Frontal cortex (tissue), 3 donors: ENCODE measurements at regions not wholly inside any gene's neighbourhood (a gene's known extent, or its start where the extent isn't known, plus 50 kb on each side); places are given as distances from the start of the nearest gene placed in this dataset.
"Not testable (repeated sequence)": the region's sequence is repeated elsewhere in the genome, so short reads cannot be mapped to it uniquely, and the experiment has no call there.

Experiments
- DNase-seq, 2 donors: peaks; one replicate each; pipeline ENCODE4 v3.0.0; 2012; ENCODE audit warnings: low spot score in 2 of 2
- FAIRE-seq: peaks from 2 replicates; lab custom pipeline; 2012; peaks lifted over from hg19 to GRCh38; lab: Jason Lieb, UNC
- donor health status: control.
- donor health status: control.
- donor health status: control.

DNA sequence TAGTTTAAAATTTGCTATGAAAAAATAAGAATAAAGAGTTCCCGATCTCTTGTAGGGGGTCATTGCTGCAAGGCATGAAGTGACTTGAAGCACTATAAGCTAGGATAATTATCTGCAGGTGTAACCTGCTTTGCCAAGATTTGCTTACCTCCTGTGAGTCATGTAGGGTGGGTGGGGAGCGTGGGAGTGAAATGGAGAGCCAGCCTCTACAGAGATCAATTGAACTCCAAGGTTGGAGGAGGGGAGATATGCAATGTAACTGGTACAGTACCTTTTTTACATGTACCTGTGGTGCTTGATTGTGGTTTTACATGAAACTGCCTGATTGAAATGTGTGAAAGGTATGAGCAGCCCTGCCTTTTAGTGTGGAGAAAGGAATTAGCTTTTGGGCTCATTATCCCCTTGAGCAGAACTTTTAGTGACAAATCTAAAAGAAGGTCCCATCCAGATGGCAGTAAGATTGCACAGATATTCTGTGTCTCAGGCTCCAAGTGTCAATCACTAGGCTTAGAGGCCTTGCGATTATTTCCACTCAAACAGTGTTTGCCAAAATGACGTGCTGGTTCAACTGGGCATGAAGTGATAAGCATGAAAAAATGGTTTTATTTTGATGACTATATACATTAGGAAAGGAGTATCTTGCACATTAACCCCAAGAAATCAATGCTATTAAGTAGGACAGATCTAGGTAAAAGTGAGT, 138.6 kb upstream of the GRB10 start:
- no peak for DNase-seq
- FAIRE-seq = no peak

- DNase-seq (no peak), FAIRE-seq (no peak)
These were observed 137.4 kb upstream of the GRB10 start for GRCh38 chr7:50920031-50920635.

- DNase-seq = no peak
- FAIRE-seq = no peak
These were observed 132.9 kb upstream of the GRB10 start for GRCh38 chr7:50915621-50916020.

DNA sequence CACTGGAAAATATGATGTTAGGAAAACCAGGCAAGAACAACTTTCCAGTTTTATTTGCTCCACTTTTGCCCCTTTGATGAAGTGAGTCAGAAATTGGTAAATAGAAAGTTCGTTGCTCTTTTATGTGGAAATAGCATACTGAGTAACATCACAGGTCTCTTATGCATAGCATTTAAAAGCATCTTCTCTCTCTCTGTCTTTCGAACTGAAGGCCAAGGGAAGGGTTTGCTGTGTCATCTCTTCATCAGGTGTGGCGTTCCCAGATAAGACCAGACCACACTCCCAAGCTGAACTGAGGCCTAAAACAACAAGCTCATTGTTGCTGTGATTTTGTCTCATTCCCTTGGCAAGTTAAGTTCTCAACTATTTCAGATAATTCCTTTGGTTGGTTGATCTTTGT, 131.8 kb upstream of the GRB10 start:
- FAIRE-seq = no peak

GRCh38 chr7:50908628-50909290, 126.1 kb upstream of the GRB10 start:
- FAIRE-seq = no peak

More for the DNA sequence above, 131.8 kb upstream of the GRB10 start:
- no peak for DNase-seq

DNA sequence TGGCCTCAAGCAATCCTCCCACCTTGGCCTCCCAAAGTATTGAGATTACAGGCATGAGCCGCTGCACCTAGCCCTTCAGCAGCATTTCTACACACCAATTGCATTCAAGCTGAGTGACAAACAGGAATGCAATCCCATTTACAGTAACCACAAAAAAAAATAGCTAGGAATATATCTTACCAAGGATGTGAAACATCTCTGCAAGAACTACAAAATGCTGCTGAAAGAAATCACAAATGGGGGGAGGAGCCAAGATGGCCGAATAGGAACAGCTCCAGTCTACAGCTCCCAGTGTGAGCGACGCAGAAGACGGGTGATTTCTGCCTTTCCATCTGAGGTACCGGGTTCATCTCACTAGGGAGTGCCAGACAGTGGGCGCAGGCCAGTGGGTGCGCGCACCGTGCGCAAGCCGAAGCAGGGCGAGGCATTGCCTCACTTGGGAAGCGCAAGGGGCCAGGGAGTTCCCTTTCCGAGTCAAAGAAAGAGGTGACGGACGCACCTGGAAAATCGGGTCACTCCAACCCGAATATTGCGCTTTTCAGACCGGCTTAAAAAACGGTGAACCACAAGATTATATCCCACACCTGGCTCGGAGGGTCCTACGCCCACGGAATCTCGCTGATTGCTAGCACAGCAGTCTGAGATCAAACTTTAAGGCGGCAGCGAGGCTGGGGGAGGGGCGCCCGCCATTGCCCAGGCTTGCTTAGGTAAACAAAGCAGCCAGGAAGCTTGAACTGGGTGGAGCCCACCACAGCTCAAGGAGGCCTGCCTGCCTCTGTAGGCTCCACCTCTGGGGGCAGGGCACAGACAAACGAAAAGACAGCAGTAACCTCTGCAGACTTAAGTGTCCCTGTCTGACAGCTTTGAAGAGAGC, 116.1 kb upstream of the GRB10 start:
- FAIRE-seq, DNase-seq: not testable (repeated sequence)

More at GRCh38 chr7:50908628-50909290, 126.1 kb upstream of the GRB10 start:
- no peak for DNase-seq

- DNase-seq, FAIRE-seq: not testable (repeated sequence)
These were observed 104.4 kb upstream of the GRB10 start for GRCh38 chr7:50887061-50887460.

- DNase-seq (no peak), FAIRE-seq (no peak)
These were observed 89.7 kb upstream of the GRB10 start for GRCh38 chr7:50872437-50872836.

GRCh38 chr7:50869108-50869725, 86.5 kb upstream of the GRB10 start:
- peak; percentile 10 to 16 for DNase-seq
- FAIRE-seq = no peak

- DNase-seq (no peak), FAIRE-seq (no peak)
These were observed 85.9 kb upstream of the GRB10 start for GRCh38 chr7:50868426-50869100.

DNA sequence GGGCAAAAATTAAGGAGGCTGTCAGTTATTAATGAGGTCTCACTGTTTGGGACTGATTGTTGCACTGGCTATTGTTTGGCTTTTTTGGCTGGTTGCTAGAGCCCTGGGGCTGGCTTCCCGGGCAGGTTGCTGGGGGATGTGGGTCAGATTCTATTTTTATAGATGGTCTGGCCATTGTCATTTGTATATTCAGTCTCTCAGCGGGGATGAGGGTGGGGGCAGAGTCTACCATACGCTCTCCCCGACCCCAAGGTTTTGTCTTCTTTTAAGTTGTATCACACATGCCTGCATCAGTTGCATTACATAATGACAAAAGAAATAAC, 84.3 kb upstream of the GRB10 start:
- DNase-seq (no peak), FAIRE-seq (no peak)

DNA sequence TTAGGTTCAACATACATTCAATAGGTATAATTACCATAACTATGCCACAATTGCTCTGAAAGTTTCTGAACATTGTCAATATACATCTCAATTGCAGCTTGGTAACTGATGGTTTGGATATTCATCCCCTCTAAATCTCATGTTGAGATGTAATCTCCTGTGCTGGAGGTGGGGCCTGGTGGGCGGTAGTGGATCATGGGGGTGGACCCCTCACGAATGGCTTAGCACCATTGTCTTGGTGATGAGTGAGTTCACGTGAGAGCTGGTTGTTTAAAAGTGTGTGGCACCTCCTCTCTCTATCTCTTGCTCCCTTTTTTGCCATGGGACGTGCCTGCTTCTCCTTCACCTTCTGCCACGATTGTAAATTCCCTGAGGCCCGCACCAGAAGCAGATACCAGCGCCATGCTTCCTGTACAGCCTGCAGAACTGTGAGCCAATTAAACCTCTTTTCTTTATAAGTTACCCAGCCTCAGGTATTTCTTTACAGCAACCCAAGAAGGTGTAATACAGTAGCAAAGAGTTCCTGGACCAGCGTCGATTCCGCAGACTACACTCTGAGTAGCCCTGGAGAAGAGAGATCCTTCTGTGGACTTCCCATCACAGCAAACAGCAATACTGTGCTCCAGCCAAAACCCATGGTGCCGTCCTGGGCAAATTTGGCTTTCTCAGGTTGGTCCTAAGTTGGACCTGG, 83.8 kb upstream of the GRB10 start:
- no peak for DNase-seq
- no peak for FAIRE-seq

DNA sequence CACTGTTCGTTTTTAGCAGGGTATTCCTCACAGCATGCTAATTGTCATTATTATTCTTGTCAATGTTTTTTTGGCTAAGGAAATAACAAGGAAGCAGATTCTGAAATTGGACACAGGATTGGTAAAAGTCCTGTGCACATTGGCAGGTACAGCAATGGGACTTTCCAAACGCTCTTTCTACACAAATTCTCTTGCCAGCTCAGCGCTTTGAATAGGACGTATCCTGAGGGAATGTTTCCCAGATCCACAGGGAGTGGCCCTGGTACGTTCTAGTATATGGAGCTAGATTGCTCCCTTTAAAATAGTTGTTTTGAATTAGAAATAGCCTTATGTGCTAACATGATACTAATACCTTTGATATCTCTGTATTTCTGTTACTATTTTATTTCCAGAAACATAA, 82.8 kb upstream of the GRB10 start:
- FAIRE-seq (no peak), DNase-seq (no peak)

GRCh38 chr7:50864694-50865093, 82.0 kb upstream of the GRB10 start:
- no peak for DNase-seq
- FAIRE-seq = no peak

GRCh38 chr7:50863053-50863452, 80.4 kb upstream of the GRB10 start:
- FAIRE-seq (no peak), DNase-seq (no peak)

DNA sequence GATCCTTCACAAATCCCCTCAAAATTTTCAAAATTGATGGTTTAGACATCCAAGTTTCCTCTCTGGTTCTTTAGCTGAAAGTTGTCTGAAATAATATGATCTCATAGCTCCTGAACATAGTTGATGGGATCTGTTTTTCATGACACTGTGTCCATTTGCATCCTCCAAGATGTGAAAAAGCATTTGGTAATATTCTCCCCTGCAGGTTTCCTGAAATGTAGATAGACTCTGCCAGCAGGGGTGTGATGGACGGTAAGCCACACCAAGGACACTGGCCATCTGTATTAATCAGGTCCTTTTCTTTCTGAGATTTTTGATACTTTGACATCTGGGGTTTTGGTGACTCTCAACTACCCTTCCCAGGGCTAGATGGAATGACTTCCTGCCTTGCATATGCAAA, 79.6 kb upstream of the GRB10 start:
- DNase-seq (no peak), FAIRE-seq (no peak)

DNA sequence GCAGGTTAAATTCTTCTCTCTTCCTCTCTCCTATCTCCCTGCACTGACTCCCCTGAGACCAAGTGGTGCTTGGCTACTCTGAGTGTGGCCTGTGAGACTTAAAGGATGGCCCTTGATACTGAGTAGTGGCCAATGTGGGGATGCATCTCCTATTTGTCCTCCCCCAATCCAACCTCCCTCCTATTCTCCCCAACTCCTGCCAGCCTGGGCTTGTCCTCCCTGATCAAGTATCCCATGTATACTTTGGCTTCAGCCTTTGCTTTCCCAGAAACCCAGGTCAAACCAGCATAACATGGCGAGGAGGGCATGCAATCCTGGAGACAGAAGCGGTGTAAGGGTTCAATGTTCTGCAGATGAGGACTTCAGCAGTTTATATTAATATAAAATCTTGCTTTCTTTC, 77.9 kb upstream of the GRB10 start:
- DNase-seq = no peak
- no peak for FAIRE-seq

DNA sequence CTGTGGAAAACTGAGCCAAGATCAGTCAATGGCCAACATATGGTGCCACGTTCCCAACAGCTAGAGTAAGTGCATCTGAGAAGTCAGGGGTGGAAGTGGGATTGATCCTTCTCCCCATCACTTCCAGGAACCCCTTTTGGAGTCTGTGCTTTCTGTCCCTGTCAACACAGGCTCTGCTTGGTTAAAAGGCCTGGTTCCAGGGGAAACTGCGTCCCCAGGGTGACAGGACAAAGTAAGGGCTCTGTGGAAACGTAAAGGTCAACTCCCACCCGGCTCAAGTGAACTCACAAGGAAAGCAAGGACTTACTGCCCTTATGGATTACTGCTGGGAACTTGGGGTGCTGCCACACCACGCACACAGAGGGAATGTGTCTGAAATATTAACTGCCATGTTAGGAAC, 77.5 kb upstream of the GRB10 start:
- no peak for FAIRE-seq

More for the DNA sequence above, 77.5 kb upstream of the GRB10 start:
- DNase-seq = no peak
